ENCODE measurements at regions not wholly inside any gene's neighbourhood (a gene's known extent, or its start where the extent isn't known, plus 50 kb on each side); places are given as distances from the start of the nearest gene placed in this dataset.

DNA sequence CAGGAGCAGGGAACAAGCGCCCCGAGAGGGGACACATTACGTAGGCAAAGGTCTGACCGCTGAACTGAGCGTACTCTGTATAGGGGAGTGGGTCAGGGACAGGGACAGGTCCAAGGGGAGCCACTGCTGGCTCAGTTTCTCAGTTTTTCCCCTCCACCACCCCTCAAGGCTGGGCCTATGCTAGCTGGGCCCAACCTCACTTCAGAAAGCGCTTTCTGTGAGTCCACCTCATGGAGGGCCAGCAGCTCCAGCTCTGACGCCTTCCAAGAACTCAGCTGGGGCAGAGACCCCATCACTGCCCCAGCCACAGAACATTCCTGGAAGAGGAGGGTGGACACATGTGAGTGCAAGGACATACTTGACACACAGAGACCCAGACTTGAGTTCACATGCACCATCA, 242.0 kb downstream of the FOXD2 start:
- Histone ChIP-seq H3K23ac (ENCODE audit: insufficient read length, low read depth, low read length) (no peak overlapping the region), H4K20me1 (ENCODE audit: control insufficient read depth, insufficient read depth, insufficient read length) (no peaks in the 10 kb centered on the region), H2BK15ac (ENCODE audit: low read depth, low read length) (no peak overlapping the region), H3K18ac (ENCODE audit: insufficient read length, low read depth, low read length) (no peak overlapping the region), H3K4me2 (ENCODE audit: insufficient read depth, insufficient read length, low read length) (no peak overlapping the region), H3K27ac (ENCODE audit: insufficient read length, low read depth, low read length) (no peak overlapping the region), H4K5ac (ENCODE audit: insufficient read length, low read depth, low read length) (no peak overlapping the region), H2BK120ac (ENCODE audit: low read depth, low read length, poor library complexity, severe bottlenecking) (no peak overlapping the region), H3K79me1 (ENCODE audit: insufficient read depth, low read depth, low read length, poor library complexity, severe bottlenecking) (no peaks in the 10 kb centered on the region), H3K14ac (ENCODE audit: insufficient read depth, low read length) (no peak overlapping the region), H3K79me2 (ENCODE audit: insufficient read depth, low read length) (no peaks in the 10 kb centered on the region), H2AFZ (ENCODE audit: low read length) (no peak overlapping the region), H2BK12ac (ENCODE audit: insufficient read length, low read depth, low read length) (no peak overlapping the region), H3K23me2 (ENCODE audit: insufficient read length, low read depth, low read length, poor library complexity, severe bottlenecking) (peaks cover 2% of the 10 kb centered on the region), H2BK5ac (ENCODE audit: insufficient read length, low read length) (no peak overlapping the region), H2BK20ac (ENCODE audit: low read depth, low read length, poor library complexity, severe bottlenecking) (no peak overlapping the region), H3T11ph (ENCODE audit: low read length) (no peak overlapping the region), H3K4me1 (ENCODE audit: insufficient read depth, low read length) (no peaks in the 10 kb centered on the region), H3K27me3 (ENCODE audit: insufficient read depth, low read length) (no peaks in the 10 kb centered on the region; the same call in 1 of the 2 replicates), H3K4ac (ENCODE audit: low read depth, low read length) (no peak overlapping the region), H2AK5ac (ENCODE audit: insufficient read length, low read length) (no peak overlapping the region), H3K9me3 (ENCODE audit: control insufficient read depth, low read depth, low read length) (no peaks in the 10 kb centered on the region), H3K9ac (ENCODE audit: extremely low read depth, insufficient read length, low read length) (no peak overlapping the region), H4K8ac (replicated peaks; ENCODE audit: insufficient read length, low read depth, low read length) (no peak overlapping the region), H4K91ac (ENCODE audit: insufficient read length, low read depth, low read length) (no peak overlapping the region), H3K56ac (ENCODE audit: insufficient read length, low read depth, low read length) (no peak overlapping the region)
- peak; percentile 10 for DNase-seq
- no peak overlapping the region for H3K4me3 Mint-ChIP-seq
- peaks cover 5 to 18% of the 10 kb centered on the region in 2 experiments for H3K4me1 Mint-ChIP-seq
- peaks cover 31% of the 10 kb centered on the region for H3K27me3 Mint-ChIP-seq (ENCODE audit: low read depth)
- no CpG with 5 or more reads among the region's 7 CpGs for WGBS (ENCODE audit: extremely low coverage, insufficient read length, low lambda C conversion rate)
- no peak overlapping the region for H3K27ac Mint-ChIP-seq
- no peaks in the 10 kb centered on the region for H3K36me3 Mint-ChIP-seq (ENCODE audit: insufficient read depth in 1 of 3, low read depth in 3 of 3)
- TF ChIP-seq CTCF (conservative IDR thresholded peaks at IDR 0.05): no peak
- no peaks in the 10 kb centered on the region for H3K9me3 Mint-ChIP-seq

Data from H9 (cell line).